GM18858 (cell line): ENCODE measurements at regions not wholly inside any gene's neighbourhood (a gene's known extent, or its start where the extent isn't known, plus 50 kb on each side); places are given as distances from the start of the nearest gene placed in this dataset.

Experiments
- ATAC-seq: cut with Tn5 transposase; IDR thresholded peaks from one replicate; pipeline ENCODE4 v1.9.1; 2021; ENCODE audit not compliant: unreplicated experiment

- no peak for ATAC-seq
Observed at GRCh38 chr21:28547766-28548165, 444.9 kb downstream of the LTN1 start.

GRCh38 chr21:28543975-28544374 lies 448.7 kb downstream of the LTN1 start:
- no peak for ATAC-seq

GRCh38 chr21:28541371-28542112 lies 451.1 kb downstream of the LTN1 start:
- no peak for ATAC-seq

- no peak for ATAC-seq
Observed at GRCh38 chr21:28540514-28540913, 452.2 kb downstream of the LTN1 start.

GRCh38 chr21:28539623-28539988 lies 453.1 kb downstream of the LTN1 start:
- ATAC-seq = no peak

GRCh38 chr21:28538987-28539622 lies 453.6 kb downstream of the LTN1 start:
- no peak for ATAC-seq

GRCh38 chr21:28537371-28538079 lies 455.2 kb downstream of the LTN1 start:
- ATAC-seq = no peak

GRCh38 chr21:28532446-28532845 lies 460.2 kb downstream of the LTN1 start:
- ATAC-seq = no peak

GRCh38 chr21:28523367-28523766 lies 469.3 kb downstream of the LTN1 start:
- ATAC-seq = no peak

- peak; percentile 35 for ATAC-seq
Observed at GRCh38 chr21:28522014-28522799, 470.5 kb downstream of the LTN1 start.

- no peak for ATAC-seq
Observed at GRCh38 chr21:28518630-28519029, 474.0 kb downstream of the LTN1 start.

GRCh38 chr21:28516991-28517592 lies 475.6 kb downstream of the LTN1 start:
- ATAC-seq = peak; percentile 97

- no peak for ATAC-seq
Observed at GRCh38 chr21:28516021-28516420, 476.7 kb downstream of the LTN1 start.

- no peak for ATAC-seq
Observed at GRCh38 chr21:28513428-28513827, 479.2 kb downstream of the LTN1 start.

- ATAC-seq = no peak
Observed at GRCh38 chr21:28509031-28509430, 483.6 kb downstream of the LTN1 start.

GRCh38 chr21:28508126-28508525 lies 484.6 kb downstream of the LTN1 start:
- no peak for ATAC-seq

- ATAC-seq = no peak
Observed at GRCh38 chr21:28496517-28496916, 496.2 kb downstream of the LTN1 start.

- ATAC-seq = no peak
Observed at GRCh38 chr21:28492127-28492526, 500.6 kb downstream of the LTN1 start.

GRCh38 chr21:28489821-28490350 lies 502.8 kb downstream of the LTN1 start:
- no peak for ATAC-seq

GRCh38 chr21:28489162-28489561 lies 503.5 kb downstream of the LTN1 start:
- no peak for ATAC-seq
